ENCODE measurements at regions not wholly inside any gene's neighbourhood (a gene's known extent, or its start where the extent isn't known, plus 50 kb on each side); places are given as distances from the start of the nearest gene placed in this dataset.
A peak's percentile ranks its signal among the peaks of the same experiment; 100 is the strongest.
"Not testable (repeated sequence)": the region's sequence is repeated elsewhere in the genome, so short reads cannot be mapped to it uniquely, and the experiment has no call there.

DNA sequence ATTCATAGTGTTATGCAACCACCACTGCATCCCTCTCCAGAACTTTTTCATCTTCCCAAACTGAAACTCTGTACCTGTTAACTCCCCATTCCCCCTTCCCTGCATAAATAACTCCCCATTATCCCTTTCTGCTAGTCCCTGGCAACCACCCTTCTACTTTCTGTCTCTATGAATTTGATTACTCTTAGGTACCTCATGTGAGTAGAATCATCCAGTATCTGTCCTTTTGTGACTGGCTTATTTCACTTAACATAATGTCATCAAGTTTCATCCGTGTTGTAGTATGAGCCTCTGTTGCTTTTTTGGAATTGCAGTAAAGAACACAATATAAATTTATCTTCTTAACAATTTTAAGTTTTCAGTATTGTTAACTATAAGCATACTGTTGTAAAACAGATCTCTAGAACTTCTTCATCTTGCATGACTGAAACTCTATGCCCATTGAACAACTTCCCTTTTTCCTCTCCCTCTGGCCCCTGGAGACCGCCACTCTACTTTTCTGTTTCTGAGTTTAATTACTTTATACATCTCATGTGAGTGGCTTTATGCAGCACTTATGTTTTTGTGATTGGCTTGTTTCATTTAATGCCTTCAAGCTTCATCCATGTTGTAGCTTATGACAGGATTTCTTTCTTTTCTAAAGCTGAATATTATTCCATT lies 87.3 kb upstream of the ABCC4 start:
- DNase-seq (ENCODE audit: low spot score), result no peak

DNA sequence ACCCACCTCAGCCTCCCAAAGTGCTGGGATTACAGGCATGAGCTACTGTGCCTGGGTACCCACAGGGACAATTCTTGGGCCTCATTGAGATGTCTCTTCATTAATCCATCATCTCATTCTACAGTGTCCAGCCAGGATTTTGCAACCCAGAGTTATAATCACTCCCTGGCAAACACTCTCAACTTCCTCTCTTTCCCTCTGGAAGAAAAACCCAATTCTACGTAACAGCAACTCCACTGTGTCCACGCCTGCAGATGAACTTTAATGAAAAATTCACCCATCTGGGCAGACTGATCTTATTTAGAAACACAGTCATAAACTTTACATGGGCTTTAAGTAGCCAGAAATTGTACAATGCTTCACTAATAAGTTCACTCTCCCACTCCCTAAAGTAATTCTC lies 90.1 kb upstream of the ABCC4 start:
- DNase-seq (ENCODE audit: low spot score), result no peak

DNA sequence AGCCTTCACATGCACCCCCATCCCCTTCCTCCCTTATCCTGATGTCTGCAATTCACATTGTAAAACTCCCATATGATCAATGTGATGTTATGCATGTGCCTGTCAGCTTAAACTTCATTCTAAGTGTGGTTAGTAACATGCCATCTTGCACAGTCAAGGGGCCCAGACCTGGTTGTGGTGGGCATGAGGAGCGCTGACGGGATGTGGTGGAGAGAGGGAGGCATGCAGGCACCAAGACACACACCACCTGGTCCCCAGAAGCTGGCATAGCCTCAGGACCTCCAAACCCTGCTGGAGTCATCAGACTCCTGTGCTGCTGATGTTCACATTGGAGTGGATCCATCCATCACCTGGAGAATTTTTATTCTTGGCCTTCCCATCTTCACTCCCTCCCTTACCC lies 90.5 kb upstream of the ABCC4 start:
- DNase-seq (ENCODE audit: low spot score), result no peak

DNA sequence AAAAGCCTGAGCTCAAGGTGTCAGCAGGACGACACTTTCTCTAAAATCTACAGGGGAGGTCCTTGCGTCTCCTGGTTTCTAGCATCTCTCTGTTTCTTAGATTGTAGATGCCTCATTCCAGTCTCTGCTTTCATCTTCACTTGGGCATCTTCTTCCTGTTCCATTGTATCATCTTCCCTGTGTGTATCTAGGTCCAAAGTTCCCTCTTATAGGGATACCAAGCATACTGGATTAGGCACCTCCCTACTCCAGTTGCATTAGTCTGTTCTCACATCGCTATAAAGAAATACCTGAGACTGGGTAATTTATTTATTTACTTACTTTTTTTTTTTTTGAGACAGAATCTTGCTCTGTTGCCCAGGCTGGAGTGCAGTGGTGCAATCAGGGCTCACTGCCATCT lies 91.3 kb upstream of the ABCC4 start:
- no peak for DNase-seq (ENCODE audit: low spot score)

DNA sequence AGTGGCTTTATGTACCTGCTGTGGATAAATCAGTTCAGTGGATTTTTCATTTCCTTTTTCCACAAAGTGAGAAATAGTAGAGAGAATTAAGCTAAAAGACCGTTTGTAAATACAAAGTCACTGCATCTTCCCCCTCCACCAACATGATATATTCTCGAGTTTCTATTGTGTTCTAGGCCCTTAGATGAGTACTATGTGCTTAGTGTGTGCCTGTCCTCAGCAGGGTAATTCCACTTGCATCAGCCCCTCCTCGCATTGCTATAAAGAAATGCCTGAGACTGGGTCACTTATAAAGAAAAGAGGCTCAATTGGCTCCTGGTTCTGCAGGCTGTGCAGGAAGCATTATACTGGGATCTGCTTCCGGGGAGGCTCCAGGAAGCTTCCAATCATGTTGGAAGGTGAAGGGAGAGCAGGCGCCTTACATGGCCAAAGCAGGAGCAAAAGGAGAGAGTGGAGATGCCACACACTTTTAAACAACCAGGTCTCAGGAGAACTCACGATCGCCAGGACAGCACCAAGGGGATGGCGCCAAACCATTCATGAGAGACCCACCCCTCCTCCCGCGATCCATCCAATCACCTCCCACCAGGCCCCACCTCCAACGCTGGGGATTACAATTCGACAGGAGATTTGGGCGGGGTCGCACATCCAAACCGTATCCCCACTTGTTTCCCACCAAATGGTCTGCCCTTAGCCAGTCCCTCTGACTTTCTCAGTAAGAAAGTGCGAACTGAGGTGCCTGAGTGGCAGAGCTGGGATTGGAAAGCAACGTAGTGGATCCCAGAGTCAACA lies 102.3 kb upstream of the ABCC4 start:
- no peak for DNase-seq (ENCODE audit: low spot score)

DNA sequence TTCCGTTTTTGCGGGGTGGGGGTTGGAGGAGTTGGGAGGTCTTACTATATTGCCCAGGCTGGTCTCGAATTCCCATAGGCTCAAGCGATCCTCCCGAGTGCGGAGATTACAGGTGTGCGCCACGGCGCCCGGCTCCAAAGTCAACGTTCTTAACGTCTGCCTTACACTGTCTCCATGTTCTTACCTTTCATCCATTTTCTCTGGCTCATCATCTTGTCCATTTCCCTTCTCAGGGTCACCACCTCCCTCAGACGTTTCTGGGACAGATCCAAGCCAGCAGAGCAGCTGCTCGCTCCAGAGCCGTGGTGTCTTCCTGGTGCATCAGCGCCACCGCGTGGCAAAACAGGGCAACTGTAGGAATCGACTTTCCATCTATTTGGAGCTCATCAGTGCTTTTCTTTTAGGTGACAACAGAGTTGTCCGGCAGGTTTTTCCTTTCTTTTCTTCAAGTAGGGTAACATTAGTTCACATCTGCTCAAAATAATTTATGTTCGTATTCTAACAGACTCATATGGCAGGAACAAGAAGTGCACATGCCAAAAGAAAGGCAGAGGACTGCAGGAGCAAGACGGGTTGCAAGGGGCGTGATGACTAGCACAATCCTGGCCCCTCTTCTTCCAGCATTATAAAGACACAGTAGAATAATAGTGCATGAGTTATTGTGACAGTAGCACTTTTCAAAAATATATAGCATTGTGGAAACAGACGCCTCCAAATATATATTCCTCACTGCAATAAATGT lies 103.1 kb upstream of the ABCC4 start:
- DNase-seq (ENCODE audit: low spot score), result peak; percentile 77

DNA sequence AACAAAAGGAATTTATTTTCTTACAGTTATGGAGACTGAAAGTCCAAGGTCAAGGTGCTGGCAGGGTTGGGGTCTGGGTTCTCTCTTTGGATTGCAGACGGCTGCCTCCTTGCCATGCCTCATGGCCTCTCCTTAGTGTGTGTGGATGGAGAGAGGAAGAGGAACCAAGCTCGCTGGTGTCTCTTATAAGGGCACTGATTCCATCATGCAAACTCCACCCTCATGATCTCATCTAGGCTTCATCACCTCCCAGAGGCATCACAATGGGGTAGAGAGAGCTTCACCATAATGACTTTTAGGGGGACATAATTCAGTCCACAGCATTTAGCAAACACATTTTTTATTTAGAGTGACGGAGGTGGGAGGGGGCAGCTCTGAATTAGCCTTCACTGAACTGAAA lies 104.9 kb upstream of the ABCC4 start:
- no peak for DNase-seq (ENCODE audit: low spot score)

DNA sequence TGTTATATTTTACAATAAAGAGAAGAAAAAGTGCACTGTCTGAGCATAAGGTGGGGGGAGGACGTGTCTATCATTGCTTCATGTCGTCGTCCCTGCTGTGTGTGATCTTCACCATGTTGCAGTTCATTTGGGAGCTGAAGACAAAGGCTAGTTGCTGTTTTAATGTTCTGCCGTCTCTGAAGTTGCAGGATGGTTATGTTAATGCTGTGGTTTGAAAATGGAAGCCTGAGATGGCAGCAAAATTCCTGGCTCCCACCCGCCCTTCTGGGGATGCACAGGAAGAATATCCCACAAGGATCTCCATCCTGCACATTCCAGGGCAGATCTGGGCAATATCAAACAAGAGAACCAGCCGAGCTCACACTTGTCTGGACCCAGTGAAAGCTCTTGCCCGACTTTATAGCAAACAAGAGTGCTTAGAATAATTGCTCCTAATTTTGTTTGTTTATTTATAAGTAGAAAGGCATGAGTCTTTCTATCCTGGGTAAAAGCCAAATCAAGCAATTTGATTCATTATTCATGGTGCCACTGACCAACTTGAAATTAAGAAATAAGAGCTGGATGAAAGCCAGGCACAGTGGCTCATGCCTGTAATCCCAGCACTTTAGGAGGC lies 110.3 kb upstream of the ABCC4 start:
- DNase-seq (ENCODE audit: low spot score), result no peak

DNA sequence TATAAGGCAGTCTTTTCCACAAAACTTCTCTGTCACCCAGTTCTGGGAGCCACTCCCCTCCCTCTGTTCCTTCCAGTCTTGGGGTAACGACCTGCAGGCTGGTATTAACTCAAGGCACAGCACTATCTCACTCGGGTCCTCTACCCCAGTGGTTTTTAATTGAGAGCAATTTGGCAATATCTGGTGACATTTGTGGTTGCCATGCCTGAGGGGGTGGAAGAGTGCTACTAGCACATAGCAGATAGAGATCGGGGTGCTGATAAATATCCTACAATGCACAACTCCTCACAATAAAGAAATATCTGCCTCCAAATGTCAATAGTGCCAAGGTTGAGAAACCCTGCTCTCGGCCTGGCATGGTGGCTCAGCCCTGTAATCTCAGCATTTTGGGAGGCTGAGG lies 117.7 kb upstream of the ABCC4 start:
- no peak for DNase-seq (ENCODE audit: low spot score)

DNA sequence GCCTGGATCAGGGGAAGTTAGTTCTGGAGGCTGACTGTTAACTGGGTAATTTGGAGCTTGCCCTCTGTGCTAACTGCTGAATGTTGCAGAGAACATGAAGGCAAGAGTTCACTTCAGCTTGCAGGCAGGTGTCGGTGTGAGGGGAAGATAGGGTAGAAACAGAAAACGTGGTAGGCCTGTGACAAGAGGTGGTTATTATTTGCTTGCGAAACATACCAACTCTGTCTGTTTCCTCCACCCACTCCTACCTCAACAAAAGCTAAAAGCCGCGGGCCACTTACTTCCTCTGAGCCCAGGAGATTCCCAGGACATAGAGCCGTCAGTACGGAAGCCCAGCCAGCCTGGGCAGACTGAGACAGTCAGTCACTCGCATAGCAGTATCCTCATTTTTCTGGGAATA lies 119.2 kb upstream of the ABCC4 start:
- no peak for DNase-seq (ENCODE audit: low spot score)

DNA sequence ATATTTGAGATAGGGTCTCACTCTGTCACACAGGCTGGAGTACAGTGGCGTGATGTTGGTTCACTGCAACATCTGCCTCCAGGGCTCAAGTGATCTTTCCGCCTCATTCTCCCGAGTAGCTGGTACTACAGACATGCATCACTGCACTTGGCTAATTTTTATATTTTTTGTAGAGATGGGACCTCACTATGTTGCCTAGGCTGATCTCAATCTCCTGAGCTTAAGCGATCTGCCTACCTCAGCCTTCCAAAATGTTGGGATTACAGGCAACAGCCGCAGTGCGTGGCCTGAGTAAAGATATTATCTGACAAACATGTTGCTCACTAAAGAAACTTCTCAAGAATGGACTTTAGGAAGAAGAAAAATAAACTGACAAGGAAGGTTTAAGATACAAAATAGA lies 125.4 kb upstream of the ABCC4 start:
- no peak for DNase-seq (ENCODE audit: low spot score)

DNA sequence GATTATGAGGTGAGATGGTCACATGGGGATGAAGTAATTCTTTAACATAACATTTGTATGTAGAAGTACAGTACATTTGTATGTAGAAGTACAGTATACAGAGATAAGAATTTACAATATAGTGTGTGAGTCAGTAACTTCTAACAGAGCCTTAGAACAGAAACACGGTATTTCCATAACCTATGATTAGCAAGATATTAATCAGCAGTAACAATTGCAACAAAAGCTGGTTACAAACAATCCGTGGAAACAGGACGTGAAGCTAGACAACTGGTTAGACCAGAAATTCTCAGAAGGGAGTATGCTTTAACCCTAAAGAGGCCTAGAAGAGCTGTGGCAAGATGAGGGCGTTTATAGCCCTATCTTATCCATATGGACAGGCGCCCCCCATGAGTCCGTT lies 122.0 kb upstream of the CLDN10 start:
- DNase-seq (ENCODE audit: low spot score), result not testable (repeated sequence)

DNA sequence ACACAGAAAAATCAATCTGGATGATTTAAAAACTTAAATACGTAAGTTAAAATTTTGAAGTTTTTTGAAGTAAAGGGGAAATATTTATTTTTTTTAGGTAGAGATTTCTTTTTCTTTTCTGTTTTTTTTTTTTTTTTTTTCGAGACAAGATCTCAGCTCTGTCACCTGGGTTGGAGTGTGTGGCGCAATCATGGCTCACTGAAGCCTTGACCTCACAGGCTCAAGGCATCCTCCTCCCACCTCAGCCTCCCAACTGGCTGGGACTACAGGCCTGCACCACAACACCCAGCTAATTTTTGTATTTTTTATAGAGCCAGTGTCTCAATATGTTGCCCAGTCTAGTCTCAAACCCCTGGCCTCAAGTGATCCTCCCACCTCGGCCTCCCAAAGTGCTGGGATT lies 120.4 kb upstream of the CLDN10 start:
- no peak for DNase-seq (ENCODE audit: low spot score)

DNA sequence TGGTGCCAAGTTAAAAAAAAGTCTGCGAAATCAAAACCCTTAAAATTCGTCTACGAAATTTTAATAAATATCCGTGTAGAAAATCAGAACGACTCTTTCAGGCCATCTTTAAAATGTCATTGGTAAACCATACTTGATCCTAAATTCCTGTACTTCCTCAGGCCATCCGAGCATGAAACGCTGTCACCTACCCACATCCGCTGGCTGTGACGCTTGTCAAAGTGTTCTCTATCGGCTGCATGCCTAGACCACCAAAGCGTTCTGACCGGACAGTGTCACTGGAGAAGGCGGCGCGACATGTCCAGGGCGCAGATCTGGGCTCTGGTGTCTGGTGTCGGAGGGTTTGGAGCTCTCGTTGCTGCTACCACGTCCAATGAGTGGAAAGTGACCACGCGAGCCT lies 119.0 kb upstream of the CLDN10 start:
- no peak for DNase-seq (ENCODE audit: low spot score)

DNA sequence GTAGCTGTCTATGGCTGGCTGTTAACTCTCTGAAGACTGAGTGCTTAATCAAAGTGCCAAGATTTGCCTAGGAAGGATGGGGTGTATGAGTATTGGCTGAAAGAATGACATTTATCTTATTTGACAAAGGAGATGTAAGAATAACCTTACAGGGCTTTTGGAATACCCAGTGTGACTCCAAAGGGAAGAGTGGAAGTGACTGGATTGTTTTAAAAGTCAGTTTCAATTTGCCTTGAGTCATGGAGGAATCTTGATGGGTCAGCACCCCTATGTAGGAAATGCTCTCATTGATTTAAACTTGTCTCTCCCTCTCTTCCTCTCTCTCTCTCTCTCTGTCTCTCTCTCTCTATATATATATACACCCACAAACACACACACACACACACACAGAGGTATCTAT lies 118.4 kb upstream of the CLDN10 start:
- DNase-seq (ENCODE audit: low spot score), result no peak

DNA sequence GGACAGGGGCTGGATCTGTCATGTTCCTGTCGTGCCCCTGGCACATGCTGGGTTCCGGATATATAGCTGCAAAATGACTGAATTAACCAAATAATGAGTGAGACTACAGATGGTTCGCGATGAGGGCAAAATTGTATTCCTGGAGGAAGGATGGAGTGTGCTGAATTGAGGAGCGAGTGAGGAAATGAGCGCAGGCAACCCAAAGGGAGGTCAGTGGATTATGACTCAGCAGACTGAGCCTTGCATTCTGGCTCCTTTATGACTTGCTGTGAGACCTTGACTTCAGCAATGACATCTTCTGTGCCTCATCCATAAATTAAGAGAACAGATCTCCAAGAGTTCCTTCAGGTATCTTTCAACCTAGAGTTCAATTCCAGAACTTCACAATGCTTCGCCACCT lies 115.0 kb upstream of the CLDN10 start:
- DNase-seq (ENCODE audit: low spot score), result no peak

DNA sequence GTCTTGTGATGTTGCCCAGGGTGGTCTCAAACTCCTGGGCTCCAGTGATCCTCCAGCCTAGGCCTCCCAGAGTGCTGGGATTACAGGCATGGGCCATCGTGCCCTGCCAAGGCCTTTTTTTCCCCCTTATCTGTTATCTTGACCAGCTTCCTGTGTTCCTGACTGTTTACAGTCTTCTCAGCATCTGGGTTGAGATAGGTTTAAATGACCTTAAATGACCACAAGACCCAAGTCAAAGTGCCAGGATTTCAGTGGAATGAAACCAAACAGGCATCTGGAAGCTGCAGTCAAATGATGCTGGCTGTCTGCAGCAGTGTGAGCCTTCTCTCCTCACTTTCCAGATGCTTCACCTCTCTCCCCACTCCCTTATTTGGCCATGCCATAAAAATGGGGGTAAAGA lies 114.2 kb upstream of the CLDN10 start:
- no peak for DNase-seq (ENCODE audit: low spot score)

DNA sequence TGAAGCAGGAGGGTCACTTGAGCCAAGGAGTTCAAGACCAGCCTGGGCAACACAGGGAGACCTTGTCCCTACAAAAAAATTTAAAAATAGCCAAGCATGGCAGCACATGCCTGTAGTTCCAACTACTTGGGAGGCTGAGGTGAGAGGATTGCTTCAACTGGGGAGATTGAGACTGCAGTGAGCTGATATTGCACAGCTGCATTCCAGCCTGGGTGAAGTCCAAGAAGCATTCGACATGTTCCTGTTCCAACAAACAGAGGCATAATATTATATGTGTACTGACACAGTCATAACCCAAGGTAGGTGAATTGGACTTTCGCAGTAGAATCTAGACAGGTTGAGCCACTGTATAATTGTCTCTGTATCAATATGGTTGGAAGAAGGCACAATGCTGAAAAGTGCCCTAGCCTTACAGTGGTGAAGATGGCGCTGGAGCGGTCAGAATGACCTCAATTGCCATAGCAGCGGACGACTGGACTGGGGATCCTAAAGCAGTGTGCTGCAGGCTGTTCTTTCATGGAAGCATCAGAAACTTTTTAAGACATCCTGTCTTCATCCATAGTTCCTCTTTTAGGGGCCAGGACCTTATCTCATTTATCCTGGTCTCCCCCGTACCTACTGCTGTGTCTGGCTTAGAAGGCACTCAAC lies 112.0 kb upstream of the CLDN10 start:
- DNase-seq (ENCODE audit: low spot score), result no peak

DNA sequence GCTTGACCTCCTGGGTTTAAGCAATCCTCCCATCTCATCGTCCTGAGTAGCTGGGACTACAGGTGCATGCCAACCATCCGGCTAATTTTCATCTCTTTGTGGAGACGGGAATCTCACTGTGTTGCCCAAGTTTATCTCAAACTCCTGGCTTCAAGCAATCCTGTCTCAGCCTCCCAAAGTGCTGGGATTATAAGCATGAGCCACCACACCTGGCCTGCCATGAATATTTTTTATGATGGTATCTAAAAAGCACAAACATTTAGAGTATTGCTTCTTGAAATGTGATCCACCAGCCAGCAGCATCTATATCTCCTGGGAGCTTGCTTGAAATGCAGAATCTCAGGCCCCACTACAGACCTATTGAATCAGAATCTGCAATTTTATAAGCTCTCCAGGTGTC lies 111.2 kb upstream of the CLDN10 start:
- no peak for DNase-seq (ENCODE audit: low spot score)

DNA sequence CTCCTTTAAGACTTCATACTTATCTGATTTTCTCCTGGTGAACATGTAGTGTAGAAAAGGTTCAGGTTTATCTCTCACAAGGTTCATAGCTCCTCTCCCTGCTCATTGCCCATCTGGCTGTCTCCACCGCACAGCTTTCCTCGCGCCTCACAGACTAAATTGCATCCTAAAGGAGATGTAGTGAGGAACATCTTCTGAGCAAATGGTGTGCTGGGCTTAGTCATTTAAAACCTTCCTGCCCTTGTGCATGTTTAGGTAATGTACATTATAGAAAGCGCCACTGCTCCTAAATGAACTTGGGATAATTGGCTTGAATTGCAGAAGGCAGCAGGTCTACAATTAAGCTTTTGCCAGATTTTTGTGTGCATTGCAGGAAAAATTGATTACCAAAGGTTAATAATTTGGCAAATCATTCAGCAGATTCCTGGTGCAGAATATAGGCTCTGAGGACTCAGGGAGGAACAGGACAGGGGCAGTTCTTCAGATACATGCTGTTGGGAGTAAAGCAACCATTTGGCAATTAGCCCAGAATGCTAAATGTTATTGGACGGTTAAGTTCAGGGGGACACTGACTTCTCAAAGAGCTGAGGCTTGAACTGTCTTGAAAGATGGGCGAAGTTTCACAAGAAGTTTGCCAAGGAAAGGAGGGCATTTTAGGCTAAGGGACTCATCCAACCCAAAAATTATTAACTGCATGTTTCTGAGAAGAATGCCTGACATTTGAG lies 108.4 kb upstream of the CLDN10 start:
- no peak for DNase-seq (ENCODE audit: low spot score)

DNA sequence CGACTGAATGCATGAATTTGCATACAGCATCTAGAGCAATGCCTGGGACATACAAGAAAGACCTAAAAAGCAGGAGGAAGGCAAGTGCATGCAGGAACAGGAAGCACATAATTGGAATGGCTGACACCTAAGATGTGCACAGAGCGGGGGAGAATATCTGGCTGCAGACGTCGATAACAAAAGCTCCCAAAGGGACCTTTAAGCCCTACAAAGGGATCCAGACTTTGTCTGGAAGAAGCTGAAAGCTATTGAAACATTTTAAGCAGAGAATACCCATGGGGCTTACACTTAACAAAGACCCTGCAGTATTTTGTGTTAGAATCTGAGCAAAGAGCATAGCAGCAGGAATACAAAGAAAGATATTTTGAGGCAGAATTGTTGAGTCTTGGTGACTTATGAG lies 107.4 kb upstream of the CLDN10 start:
- DNase-seq (ENCODE audit: low spot score), result no peak

DNA sequence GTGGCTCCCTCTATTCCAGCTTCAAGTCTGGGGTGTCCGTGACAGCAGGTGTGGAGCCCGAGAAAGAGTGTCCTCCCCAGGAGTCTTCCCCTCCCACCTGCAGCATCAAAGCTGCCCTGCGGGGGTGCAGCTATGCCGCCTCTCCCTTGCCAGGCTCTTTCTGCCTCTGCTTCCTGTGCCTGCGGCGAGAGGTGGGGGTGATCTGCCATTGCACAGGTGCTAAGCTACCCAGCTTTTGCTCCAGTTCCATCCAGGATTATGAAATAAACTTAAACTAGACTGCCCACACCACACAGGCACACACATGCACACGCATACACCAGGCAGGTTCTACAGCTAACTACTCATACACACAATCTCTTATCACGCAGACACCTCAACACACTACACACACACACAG lies 104.7 kb upstream of the CLDN10 start:
- no peak for DNase-seq (ENCODE audit: low spot score)
